GM11168 (cell line): ENCODE measurements at regions not wholly inside any gene's neighbourhood (a gene's known extent, or its start where the extent isn't known, plus 50 kb on each side); places are given as distances from the start of the nearest gene placed in this dataset.

Experiments
- in situ Hi-C: fragments of 300-500 bp; cut with MboI; formaldehyde crosslinking; loops from one replicate; pipeline ENCODE4 v1.12.0; 2022; ENCODE audit warnings: low sequenced_read_pairs; ENCODE audit not compliant: unreplicated experiment

- in situ Hi-C loops = no loop called here
These were observed 425.7 kb upstream of the USP24 start for GRCh38 chr1:55640708-55641473.

- in situ Hi-C loops = no loop called here
These were observed 424.4 kb upstream of the USP24 start for GRCh38 chr1:55639526-55639925.

DNA sequence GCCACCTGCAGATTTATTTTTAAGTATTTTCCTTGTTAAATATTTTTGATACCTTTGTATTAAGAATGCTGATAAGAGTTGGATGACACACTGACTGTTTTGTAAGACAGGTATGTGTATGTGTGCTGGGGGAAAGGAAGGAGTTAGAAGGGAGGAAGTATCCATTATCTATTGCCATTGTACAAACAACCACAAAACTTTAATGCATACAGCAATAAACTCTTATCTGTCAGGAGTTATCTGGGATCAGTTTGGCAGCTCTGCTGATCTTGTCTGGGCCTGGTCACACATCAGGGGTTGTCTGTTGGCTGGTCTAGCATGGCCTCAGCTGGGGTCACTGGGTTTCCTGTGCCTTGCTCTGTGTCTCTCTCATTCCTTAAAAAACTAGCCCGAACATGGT is 423.9 kb upstream of the USP24 start:
- in situ Hi-C loops = no loop called here

GRCh38 chr1:55636696-55637095 is 421.5 kb upstream of the USP24 start:
- in situ Hi-C loops = no loop called here

GRCh38 chr1:55635856-55636255 is 420.7 kb upstream of the USP24 start:
- in situ Hi-C loops = no loop called here

GRCh38 chr1:55634516-55634915 is 419.4 kb upstream of the USP24 start:
- in situ Hi-C loops = no loop called here

- in situ Hi-C loops = no loop called here
These were observed 417.7 kb upstream of the USP24 start for GRCh38 chr1:55632906-55633305.

DNA sequence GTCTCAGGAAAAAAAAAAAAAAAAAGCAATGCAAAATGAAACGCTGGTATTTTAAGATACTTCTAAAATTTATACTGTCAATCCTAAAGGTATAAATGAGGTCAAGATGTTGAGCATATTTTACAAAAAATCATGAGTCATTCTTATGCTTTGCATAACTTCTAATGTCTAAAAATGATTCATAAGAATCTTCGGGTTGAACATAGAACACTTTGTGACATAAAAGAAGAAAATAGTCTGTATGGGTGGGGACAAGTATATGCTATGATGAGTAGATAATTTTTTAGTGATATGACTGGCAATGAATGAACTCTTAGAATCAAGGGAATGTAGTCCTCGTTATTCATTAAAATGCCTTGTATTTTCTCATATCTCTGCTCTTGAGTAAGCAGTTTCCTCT is 416.9 kb upstream of the USP24 start:
- in situ Hi-C loops = no loop called here

DNA sequence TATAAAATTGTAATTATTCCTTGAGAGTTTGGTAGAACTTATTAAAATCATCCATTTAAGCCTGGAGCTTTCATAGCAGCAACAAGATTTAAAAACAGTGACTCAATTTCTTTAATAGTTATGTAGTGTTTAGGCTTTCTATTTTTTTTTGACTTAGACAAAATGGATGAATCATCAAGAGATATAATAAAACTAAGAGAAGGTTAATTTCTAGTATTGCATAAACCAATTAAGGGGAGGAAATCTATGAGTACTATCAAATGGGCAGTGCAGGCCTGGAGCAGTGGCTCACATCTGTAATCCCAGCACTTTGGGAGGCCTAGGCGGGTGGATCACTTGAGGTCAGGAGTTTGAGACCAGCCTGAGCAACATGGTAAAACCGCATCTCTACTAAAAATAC is 416.3 kb upstream of the USP24 start:
- in situ Hi-C loops = no loop called here

- in situ Hi-C loops = no loop called here
These were observed 411.2 kb upstream of the USP24 start for GRCh38 chr1:55626326-55626725.

- in situ Hi-C loops = no loop called here
These were observed 409.6 kb upstream of the USP24 start for GRCh38 chr1:55624766-55625165.

DNA sequence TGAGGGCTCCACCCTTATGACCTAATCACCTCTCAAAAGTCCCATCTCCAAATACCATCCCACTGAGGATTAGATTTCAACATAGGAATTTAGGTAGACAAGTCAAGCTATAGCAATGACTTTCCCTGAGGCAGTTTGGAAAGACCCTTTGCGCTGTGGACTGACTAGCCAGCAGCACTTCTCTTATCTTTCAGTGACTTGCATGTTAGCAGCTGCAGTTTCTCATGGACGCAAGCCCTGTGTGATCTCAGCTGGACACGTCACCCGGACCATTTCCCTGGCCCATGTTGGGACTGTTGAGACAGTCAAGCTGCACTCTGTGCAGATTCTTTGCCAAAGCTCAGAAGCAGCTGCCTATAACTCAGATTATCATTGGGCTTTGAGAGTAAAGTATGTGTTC is 408.1 kb upstream of the USP24 start:
- in situ Hi-C loops = no loop called here

GRCh38 chr1:55622074-55622473 is 406.9 kb upstream of the USP24 start:
- in situ Hi-C loops = no loop called here

DNA sequence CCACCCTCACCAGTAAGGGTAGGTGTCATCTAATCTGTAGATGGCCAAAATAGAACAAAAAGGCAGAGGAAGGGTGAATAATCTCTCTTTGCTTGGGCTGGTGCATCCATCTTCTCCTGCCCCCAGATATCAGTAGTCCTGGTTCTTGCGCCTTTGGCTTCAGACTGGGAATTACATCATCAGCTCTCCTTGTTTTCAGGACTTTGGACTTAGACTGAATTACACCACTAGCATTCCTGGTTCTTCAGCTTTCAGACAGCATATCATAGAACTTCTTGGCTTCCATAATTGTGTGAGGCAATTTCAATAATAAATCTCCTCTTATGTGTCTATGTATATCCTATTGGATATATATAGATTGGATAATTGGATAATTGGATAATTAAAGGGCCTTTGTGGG is 403.0 kb upstream of the USP24 start:
- in situ Hi-C loops = no loop called here

DNA sequence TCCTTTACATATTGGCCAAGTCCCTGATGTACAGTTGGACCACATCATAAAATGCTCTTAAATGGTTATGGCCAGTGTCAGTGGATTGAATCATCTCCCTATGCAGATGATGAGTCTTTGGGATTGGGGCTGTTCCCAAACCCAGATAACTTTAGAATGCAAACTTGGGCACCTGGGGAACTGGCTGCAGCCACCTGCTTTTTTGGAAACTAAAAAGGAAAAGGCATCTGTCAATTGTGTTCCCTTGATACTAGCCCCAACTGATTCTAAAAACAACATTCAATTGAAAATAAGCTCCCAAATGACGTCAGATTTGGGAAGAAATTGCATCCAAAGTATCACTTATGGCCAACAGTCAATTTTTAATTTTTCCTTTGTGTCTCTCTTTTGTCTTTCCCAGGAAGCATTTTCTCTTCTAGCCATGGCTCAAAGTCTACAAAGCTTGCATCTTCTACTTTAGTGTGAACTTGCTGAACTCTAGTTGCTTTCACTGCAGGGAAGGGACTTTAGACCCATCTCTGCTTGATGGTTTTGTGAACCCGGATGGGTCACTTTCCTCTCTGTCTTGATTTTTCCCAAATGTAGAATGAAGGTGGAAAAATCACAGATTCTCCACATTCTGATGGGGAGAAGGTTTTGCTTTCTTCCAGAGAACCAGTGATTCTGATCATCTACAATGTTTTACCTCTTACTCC is 402.3 kb upstream of the USP24 start:
- in situ Hi-C loops = no loop called here

DNA sequence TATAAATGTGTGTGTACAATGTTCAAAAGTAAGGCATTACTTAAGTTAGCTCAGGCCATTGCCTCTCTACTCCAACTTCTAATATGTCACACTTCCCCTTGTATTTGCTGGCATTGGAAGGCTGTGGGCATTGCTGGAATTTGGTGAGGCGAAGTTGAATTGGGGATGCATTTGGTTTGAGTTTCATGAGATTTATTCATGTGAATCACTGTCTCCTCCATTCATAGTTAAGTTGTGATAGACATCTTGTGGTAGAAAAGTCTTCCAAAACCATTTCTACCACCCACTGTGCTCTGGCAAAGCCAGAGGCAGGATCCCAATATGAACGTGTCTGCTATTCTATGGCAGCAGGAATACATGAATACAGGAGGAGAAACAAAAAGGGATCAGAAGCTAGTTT is 397.8 kb upstream of the USP24 start:
- in situ Hi-C loops = no loop called here

DNA sequence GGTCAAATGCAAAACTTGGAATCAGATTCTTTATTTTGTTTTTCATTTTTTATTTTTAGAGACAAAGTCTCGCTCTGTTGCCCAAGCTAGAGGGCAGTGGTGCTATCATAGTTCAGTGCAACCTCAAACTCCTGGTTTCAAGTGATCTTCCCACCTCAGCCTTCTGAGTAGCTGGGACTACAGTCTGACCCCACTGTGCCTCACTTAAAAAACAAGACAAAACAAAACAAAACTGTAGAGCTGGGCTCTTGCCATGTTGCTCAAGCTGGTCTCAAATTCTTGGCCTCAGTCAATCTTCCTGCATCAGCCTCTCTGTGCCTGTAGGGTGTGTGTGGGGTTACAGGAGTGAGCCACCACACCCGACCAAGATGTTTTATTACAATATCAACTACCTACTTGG is 396.0 kb upstream of the USP24 start:
- in situ Hi-C loops = no loop called here

DNA sequence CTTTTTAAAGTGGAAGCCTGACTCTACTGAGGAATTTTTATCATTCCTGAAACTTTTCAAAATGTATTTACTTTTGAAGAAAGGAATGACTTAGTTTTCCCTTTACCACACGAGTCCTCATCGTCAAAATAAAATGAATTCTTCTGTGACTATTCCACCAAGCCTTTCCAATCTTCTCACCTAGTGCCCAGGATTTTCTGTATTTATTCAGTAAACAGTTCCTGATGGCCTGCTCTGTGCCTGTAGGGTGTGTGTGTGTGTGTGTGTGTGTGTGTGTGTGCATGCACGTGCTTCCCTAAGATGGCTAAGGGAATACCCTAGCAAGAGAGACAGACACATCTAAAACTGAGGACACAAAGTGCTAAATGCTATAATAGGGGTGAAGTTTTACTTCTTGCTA is 395.0 kb upstream of the USP24 start:
- in situ Hi-C loops = no loop called here

DNA sequence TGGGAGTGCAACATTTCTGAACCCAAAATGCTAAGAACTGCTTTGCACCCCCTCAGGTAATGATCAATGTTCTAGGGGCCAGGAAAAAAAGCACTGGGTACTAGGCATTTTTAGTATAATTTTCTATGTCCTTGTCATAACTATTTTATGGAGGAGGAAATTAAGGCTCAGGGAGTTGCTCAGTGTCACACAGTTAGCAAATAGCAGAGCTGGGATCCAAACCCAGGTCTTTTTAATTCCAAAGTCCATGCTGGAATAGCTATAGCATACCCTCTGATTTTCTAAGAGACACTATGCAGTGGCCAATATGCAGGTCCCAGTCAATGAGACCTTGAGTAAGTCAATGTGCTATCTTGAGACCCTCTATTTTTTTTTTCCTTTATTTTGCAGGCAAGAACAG is 394.5 kb upstream of the USP24 start:
- in situ Hi-C loops = no loop called here

GRCh38 chr1:55605155-55605554 is 390.0 kb upstream of the USP24 start:
- in situ Hi-C loops = no loop called here

DNA sequence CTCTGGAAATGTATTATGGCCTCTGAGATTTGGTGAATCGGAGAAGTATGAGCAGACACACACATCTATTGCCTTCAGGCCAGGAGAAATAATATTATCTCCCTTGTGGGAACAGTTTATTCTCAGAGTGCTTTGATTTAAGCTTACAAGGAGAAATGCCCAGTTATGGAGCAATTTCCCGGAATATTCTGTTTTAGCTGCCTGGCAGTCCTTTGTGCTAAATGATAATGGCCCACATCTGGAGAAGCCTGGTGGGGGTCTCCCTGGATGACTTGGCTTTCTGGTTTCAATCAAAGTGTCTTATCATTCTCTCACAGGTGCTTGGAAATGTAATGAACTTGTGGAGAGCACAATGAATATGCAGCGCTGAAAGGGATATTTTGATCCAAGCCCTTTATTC is 389.6 kb upstream of the USP24 start:
- in situ Hi-C loops = no loop called here

DNA sequence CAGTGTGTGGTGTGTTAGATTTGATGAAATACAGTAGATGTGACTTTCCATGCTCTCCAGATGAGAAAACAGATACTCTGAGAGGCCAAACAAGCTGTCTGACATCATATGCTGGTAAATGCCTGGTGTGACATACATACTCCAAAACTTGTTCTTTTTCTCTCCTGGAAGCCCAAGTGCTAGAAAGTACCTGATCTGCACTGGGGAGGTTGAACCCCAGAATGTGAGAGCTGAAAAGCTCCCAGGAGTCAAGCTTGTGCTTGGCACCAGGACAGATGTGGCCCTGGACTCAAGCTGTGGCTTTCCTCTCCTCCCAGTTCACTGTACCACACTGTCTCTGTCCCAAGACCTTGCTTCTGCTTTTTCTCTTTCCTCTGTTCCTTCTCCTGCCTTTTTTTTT is 389.0 kb upstream of the USP24 start:
- in situ Hi-C loops = no loop called here
